Keratinocyte (primary cell): ENCODE measurements at regions not wholly inside any gene's neighbourhood (a gene's known extent, or its start where the extent isn't known, plus 50 kb on each side); places are given as distances from the start of the nearest gene placed in this dataset.

Experiments used
- DNase-seq: peaks from one replicate; pipeline ENCODE4 v3.0.0-alpha.2; 2011; ENCODE audit warnings: low read depth, missing footprints, low spot score
- FAIRE-seq: peaks from 2 replicates; lab custom pipeline; 2011; peaks lifted over from hg19 to GRCh38; lab: Jason Lieb, UNC
- H2AFZ ChIP-seq: 2 replicates; pipeline ENCODE4 v1.6.0; 2012; ENCODE audit warnings: low read length, control low read depth, inconsistent platforms; ENCODE audit not compliant: control insufficient read depth
- H3K27ac ChIP-seq: 2 replicates; pipeline ENCODE4 v1.5.1; 2011; ENCODE audit warnings: low read length; ENCODE audit not compliant: control insufficient read depth, insufficient read depth
- H3K27me3 ChIP-seq: 3 replicates; pipeline ENCODE4 v1.6.0; 2011; ENCODE audit warnings: low read length; ENCODE audit not compliant: control insufficient read depth, insufficient read depth; ENCODE audit errors: extremely low read depth
- H3K36me3 ChIP-seq, 2 experiments: 2 replicates in 1 of 2; 3 replicates in 1 of 2; pipeline ENCODE4 v1.5.1; 2011; ENCODE audit warnings: low read length in 2 of 2, mild to moderate bottlenecking in 1 of 2; ENCODE audit not compliant: control insufficient read depth in 2 of 2, insufficient read depth in 2 of 2; ENCODE audit errors: extremely low read depth in 1 of 2
- H3K4me1 ChIP-seq: 3 replicates; pipeline ENCODE4 v1.5.1; 2011; ENCODE audit warnings: low read length; ENCODE audit not compliant: control insufficient read depth, insufficient read depth; ENCODE audit errors: extremely low read depth
- H3K4me2 ChIP-seq: 3 replicates; pipeline ENCODE4 v1.6.0; 2011; ENCODE audit warnings: low read depth, low read length; ENCODE audit not compliant: control insufficient read depth, insufficient read depth; ENCODE audit errors: extremely low read depth
- H3K4me3 ChIP-seq, 3 experiments: fragments of 200-600 bp in 1 of 3; sonication (generic) in 1 of 3; 2 replicates in 2 of 3; 3 replicates in 1 of 3; pipeline ENCODE4 v1.5.1; 2011 to 2016; ENCODE audit warnings: low read length in 3 of 3, mild to moderate bottlenecking in 3 of 3, control low read depth in 2 of 3, inconsistent platforms in 1 of 3, low read depth in 1 of 3, mixed read lengths in 1 of 3, mixed run types in 1 of 3, moderate library complexity in 1 of 3; ENCODE audit not compliant: control insufficient read depth in 2 of 3, insufficient read depth in 2 of 3; ENCODE audit errors: extremely low read depth in 1 of 3
- H3K79me2 ChIP-seq: 2 replicates; pipeline ENCODE4 v1.6.0; 2012; ENCODE audit warnings: low read length; ENCODE audit not compliant: control insufficient read depth, insufficient read depth
- H3K9ac ChIP-seq: 3 replicates; pipeline ENCODE4 v1.6.0; 2011; ENCODE audit warnings: low read length; ENCODE audit not compliant: control insufficient read depth, insufficient read depth; ENCODE audit errors: extremely low read depth
- H3K9me1 ChIP-seq: 3 replicates; pipeline ENCODE4 v1.6.0; 2011; ENCODE audit warnings: low read length; ENCODE audit not compliant: control insufficient read depth, insufficient read depth; ENCODE audit errors: extremely low read depth
- H3K9me3 ChIP-seq: 2 replicates; pipeline ENCODE4 v1.5.1; 2012; ENCODE audit warnings: low read depth, low read length; ENCODE audit not compliant: control insufficient read depth
- H4K20me1 ChIP-seq: 3 replicates; pipeline ENCODE4 v1.6.0; 2011; ENCODE audit warnings: low read length; ENCODE audit not compliant: control insufficient read depth, insufficient read depth; ENCODE audit errors: extremely low read depth
- CTCF ChIP-seq, 3 experiments: IDR thresholded peaks in 1 of 3; conservative IDR thresholded peaks in 1 of 3; optimal IDR thresholded peaks in 1 of 3; 2 replicates in 2 of 3; 3 replicates in 1 of 3; pipeline versions ENCODE3 to v1.5.1; 2011; ENCODE audit warnings: low read length in 3 of 3, mild to moderate bottlenecking in 3 of 3, moderate library complexity in 2 of 3, control low read depth in 1 of 3, inconsistent platforms in 1 of 3; ENCODE audit not compliant: insufficient read depth in 2 of 3; ENCODE audit errors: extremely low read depth in 1 of 3
- EZH2 ChIP-seq: IDR thresholded peaks from one replicate; pipeline ENCODE4 v1.6.1; 2012; ENCODE audit warnings: inconsistent platforms, mild to moderate bottlenecking, low read length, moderate library complexity
- dilution Hi-C: fragments of 300-500 bp; cut with MboI; formaldehyde crosslinking; loops from one replicate; pipeline ENCODE4 v1.7.0; 2020; ENCODE audit warnings: low sequenced_read_pairs; ENCODE audit not compliant: extremely low pct_ligation_motif_present

DNA sequence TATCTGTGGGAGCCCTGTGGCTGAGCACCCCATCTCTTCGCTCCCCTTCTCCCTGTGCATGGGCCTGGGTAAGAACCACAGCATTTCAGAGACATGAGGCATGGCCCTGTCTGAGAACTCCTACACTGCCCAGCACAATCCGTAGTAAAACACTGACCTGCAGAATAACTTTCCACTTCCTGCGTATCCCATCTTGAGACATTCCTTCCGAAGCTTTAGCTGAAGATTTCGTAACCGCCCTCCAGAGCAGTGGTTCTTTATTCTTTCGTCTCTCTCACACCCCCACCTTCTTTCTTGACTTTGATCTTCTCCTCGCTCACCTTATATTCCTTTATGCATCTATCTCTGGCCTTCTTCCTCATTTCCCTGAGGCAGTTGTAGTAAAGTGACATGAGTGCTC is 381.1 kb downstream of the HRH4 start:
- H3K9me3 ChIP-seq, result no peaks in the 10 kb centered on the region
- H3K79me2 ChIP-seq, result no peaks in the 10 kb centered on the region
- no peak overlapping the region for H3K27ac ChIP-seq
- no peak for FAIRE-seq
- H2AFZ ChIP-seq, result no peak overlapping the region
- H3K27me3 ChIP-seq, result no peaks in the 10 kb centered on the region
- H3K9me1 ChIP-seq, result no peaks in the 10 kb centered on the region
- dilution Hi-C loops, result no loop called here
- no peak overlapping the region for H3K4me3 ChIP-seq
- H3K4me1 ChIP-seq, result no peaks in the 10 kb centered on the region
- no peak overlapping the region for H3K9ac ChIP-seq
- H3K36me3 ChIP-seq, result no peaks in the 10 kb centered on the region
- TF ChIP-seq EZH2 (no peak), CTCF (optimal IDR thresholded peaks at IDR 0.05 in 1 of 3, IDR thresholded peaks at IDR 0.05 in 1 of 3, conservative IDR thresholded peaks at IDR 0.05 in 1 of 3; ENCODE audit: extremely low read depth in 1 of 3, insufficient read depth in 2 of 3, low read length in 3 of 3) (no peak)
- no peak overlapping the region for H3K4me2 ChIP-seq
- no peak for DNase-seq
- no peaks in the 10 kb centered on the region for H4K20me1 ChIP-seq

- H3K9me1 ChIP-seq, result no peaks in the 10 kb centered on the region
- H3K4me3 ChIP-seq, result no peak overlapping the region
- dilution Hi-C loops, result no loop called here
- no peaks in the 10 kb centered on the region for H4K20me1 ChIP-seq
- no peaks in the 10 kb centered on the region for H3K36me3 ChIP-seq
- no peaks in the 10 kb centered on the region for H3K9me3 ChIP-seq
- H3K4me1 ChIP-seq, result no peaks in the 10 kb centered on the region
- no peaks in the 10 kb centered on the region for H3K79me2 ChIP-seq
- no peak overlapping the region for H3K4me2 ChIP-seq
- H3K27me3 ChIP-seq, result no peaks in the 10 kb centered on the region
- no peak overlapping the region for H3K9ac ChIP-seq
- FAIRE-seq, result no peak
- no peak overlapping the region for H2AFZ ChIP-seq
- DNase-seq, result no peak
- H3K27ac ChIP-seq, result no peak overlapping the region
- TF ChIP-seq CTCF (optimal IDR thresholded peaks at IDR 0.05 in 1 of 3, IDR thresholded peaks at IDR 0.05 in 1 of 3, conservative IDR thresholded peaks at IDR 0.05 in 1 of 3; ENCODE audit: extremely low read depth in 1 of 3, insufficient read depth in 2 of 3, low read length in 3 of 3), result no peak
- TF ChIP-seq EZH2, result no peak
Measured at GRCh38 chr18:24843123-24843522, 382.7 kb downstream of the HRH4 start.
